ENCODE measurements at regions not wholly inside any gene's neighbourhood (a gene's known extent, or its start where the extent isn't known, plus 50 kb on each side); places are given as distances from the start of the nearest gene placed in this dataset.

- TF ChIP-seq POLR2A (IDR thresholded peaks at IDR 0.05) (no peak), CTCF (IDR thresholded peaks at IDR 0.05) (no peak), POLR2AphosphoS5 (IDR thresholded peaks at IDR 0.05) (no peak)
These were observed 203.8 kb upstream of the SOX1 start for GRCh38 chr13:111862836-111863815.

Data from suprapubic skin (tissue), 4 donors.